ENCODE measurements at regions not wholly inside any gene's neighbourhood (a gene's known extent, or its start where the extent isn't known, plus 50 kb on each side); places are given as distances from the start of the nearest gene placed in this dataset.
A peak's percentile ranks its signal among the peaks of the same experiment; 100 is the strongest.

DNA sequence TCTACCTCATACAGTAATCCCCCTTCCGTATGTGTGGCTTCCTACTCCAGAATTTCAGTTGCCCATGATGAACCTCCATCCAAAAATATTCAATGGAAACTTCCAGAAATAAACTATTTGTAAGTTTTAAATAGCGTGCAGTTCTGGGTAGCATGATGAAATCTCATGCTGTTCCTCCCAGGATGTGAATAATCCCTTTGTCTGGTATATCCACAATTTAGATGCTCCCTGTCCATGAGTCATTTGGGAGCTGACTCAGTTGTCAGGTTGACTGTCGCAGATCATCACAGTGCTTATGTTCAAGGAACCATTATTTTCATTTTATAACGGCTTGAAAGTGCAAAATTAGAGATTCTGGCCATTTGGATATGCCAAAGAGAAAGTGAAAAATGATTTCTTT, 290.1 kb upstream of the CDH9 start:
- H3K36me3 ChIP-seq (ENCODE audit: low read depth): no peaks in the 10 kb centered on the region
- peak overlapping the region; percentile 70 for H3K27ac ChIP-seq (ENCODE audit: poor library complexity, severe bottlenecking)
- H3K4me3 ChIP-seq (ENCODE audit: severe bottlenecking): no peak overlapping the region
- TF ChIP-seq CTCF (IDR thresholded peaks at IDR 0.05; ENCODE audit: poor library complexity, severe bottlenecking): no peak
- H3K27me3 ChIP-seq (ENCODE audit: insufficient read depth, poor library complexity, severe bottlenecking): no peaks in the 10 kb centered on the region
- H3K9me3 ChIP-seq (ENCODE audit: severe bottlenecking): no peaks in the 10 kb centered on the region
- peaks cover 10% of the 10 kb centered on the region for H3K4me1 ChIP-seq (ENCODE audit: insufficient read depth, poor library complexity, severe bottlenecking)
- DNase-seq (ENCODE audit: low spot score) (no peak), ATAC-seq (ENCODE audit: low read depth) (peak; percentile 95)

- no peak for DNase-seq (ENCODE audit: low spot score)
Measured at GRCh38 chr5:27325513-27325912, 287.1 kb upstream of the CDH9 start.

GRCh38 chr5:27318701-27319100, 280.3 kb upstream of the CDH9 start:
- no peak overlapping the region for H3K27ac ChIP-seq (ENCODE audit: poor library complexity, severe bottlenecking)
- H3K4me1 ChIP-seq (ENCODE audit: insufficient read depth, poor library complexity, severe bottlenecking): peaks cover 24% of the 10 kb centered on the region
- no peaks in the 10 kb centered on the region for H3K36me3 ChIP-seq (ENCODE audit: low read depth)
- no peak overlapping the region for H3K4me3 ChIP-seq (ENCODE audit: severe bottlenecking)
- TF ChIP-seq CTCF (IDR thresholded peaks at IDR 0.05; ENCODE audit: poor library complexity, severe bottlenecking): no peak
- DNase-seq (ENCODE audit: low spot score) (no peak), ATAC-seq (ENCODE audit: low read depth) (no peak)
- no peaks in the 10 kb centered on the region for H3K9me3 ChIP-seq (ENCODE audit: severe bottlenecking)
- no peaks in the 10 kb centered on the region for H3K27me3 ChIP-seq (ENCODE audit: insufficient read depth, poor library complexity, severe bottlenecking)

More at GRCh38 chr5:27325513-27325912, 287.1 kb upstream of the CDH9 start:
- Histone ChIP-seq H3K36me3 (ENCODE audit: low read depth) (no peaks in the 10 kb centered on the region), H3K9me3 (ENCODE audit: severe bottlenecking) (no peaks in the 10 kb centered on the region), H3K4me1 (ENCODE audit: insufficient read depth, poor library complexity, severe bottlenecking) (peaks cover 13% of the 10 kb centered on the region), H3K4me3 (ENCODE audit: severe bottlenecking) (no peak overlapping the region), H3K27ac (ENCODE audit: poor library complexity, severe bottlenecking) (no peak overlapping the region), H3K27me3 (ENCODE audit: insufficient read depth, poor library complexity, severe bottlenecking) (no peaks in the 10 kb centered on the region)
- TF ChIP-seq CTCF (IDR thresholded peaks at IDR 0.05; ENCODE audit: poor library complexity, severe bottlenecking): no peak
- no peak for ATAC-seq (ENCODE audit: low read depth)

DNA sequence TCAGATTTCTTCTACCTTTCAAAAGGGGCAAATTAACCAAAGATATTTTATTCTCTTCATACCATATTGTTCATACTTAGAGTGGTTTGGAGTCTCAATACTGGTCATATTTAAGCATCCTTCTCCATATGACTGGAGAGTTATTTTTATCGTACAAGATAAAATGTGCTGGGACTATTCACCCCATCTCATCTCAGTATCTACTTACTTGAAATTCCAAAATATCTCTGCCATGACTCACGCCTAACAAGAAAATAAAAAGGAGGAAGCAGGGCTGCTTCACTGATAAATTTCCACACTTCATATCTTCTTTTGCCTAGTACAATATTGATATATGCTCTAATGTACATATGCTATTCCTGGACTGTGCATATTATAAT, 277.9 kb upstream of the CDH9 start:
- no peaks in the 10 kb centered on the region for H3K36me3 ChIP-seq (ENCODE audit: low read depth)
- H3K27ac ChIP-seq (ENCODE audit: poor library complexity, severe bottlenecking): peak overlapping the region; percentile 94
- ATAC-seq (ENCODE audit: low read depth): peak; percentile 86
- peaks cover 22% of the 10 kb centered on the region for H3K4me1 ChIP-seq (ENCODE audit: insufficient read depth, poor library complexity, severe bottlenecking)
- no peak for TF ChIP-seq CTCF (IDR thresholded peaks at IDR 0.05; ENCODE audit: poor library complexity, severe bottlenecking)
- H3K27me3 ChIP-seq (ENCODE audit: insufficient read depth, poor library complexity, severe bottlenecking): no peaks in the 10 kb centered on the region
- H3K4me3 ChIP-seq (ENCODE audit: severe bottlenecking): no peak overlapping the region
- no peaks in the 10 kb centered on the region for H3K9me3 ChIP-seq (ENCODE audit: severe bottlenecking)
- DNase-seq (ENCODE audit: low spot score): no peak

DNA sequence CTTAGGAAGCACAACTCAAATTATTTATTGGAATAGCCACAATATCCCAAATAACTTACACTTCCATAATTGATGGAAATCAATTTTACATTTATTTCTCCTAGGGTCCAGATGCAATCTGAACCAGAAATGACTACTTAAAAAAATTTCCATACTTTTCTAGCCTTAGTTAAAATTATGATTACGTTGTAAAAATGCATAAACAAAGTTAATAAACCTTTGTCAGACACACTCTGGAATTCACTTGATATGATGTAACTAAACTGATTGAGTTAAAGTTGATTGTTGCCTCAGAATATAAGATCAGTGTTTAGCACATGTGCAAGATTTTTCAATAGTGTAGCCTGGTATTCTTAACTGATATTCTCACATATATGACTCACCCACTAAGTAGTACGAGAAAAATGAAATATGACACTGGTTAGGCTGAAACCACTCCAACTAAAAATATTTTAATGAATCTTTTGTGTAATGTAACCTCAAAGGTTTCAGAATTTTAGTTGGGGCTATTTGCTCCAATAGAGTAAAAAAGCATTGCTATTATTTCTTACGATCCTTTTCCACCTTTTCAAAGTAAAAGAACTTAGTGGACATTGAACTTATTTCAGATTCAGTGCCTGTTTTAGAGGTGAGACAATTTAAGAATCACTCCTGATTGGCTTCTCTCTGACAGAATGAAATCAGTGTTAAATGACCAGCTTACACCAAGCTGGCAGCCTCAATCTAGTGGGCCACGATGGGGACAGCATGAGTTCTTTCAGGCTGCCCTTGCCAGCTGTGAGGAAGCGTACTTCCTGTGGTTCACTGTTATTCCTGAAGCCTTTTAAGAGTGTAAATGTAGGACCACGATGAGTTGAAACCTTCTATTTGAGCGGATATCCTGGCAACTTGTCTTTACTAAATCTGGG, 277.2 kb upstream of the CDH9 start:
- no peak for DNase-seq (ENCODE audit: low spot score)
- H3K4me3 ChIP-seq (ENCODE audit: severe bottlenecking): no peak overlapping the region
- no peaks in the 10 kb centered on the region for H3K36me3 ChIP-seq (ENCODE audit: low read depth)
- H3K27me3 ChIP-seq (ENCODE audit: insufficient read depth, poor library complexity, severe bottlenecking): no peaks in the 10 kb centered on the region
- H3K9me3 ChIP-seq (ENCODE audit: severe bottlenecking): no peaks in the 10 kb centered on the region
- peaks cover 22% of the 10 kb centered on the region for H3K4me1 ChIP-seq (ENCODE audit: insufficient read depth, poor library complexity, severe bottlenecking)
- ATAC-seq (ENCODE audit: low read depth): peak; percentile 90
- no peak for TF ChIP-seq CTCF (IDR thresholded peaks at IDR 0.05; ENCODE audit: poor library complexity, severe bottlenecking)
- peak overlapping the region; percentile 94 for H3K27ac ChIP-seq (ENCODE audit: poor library complexity, severe bottlenecking)
